ENCODE measurements at regions not wholly inside any gene's neighbourhood (a gene's known extent, or its start where the extent isn't known, plus 50 kb on each side); places are given as distances from the start of the nearest gene placed in this dataset. TPM values are rescaled to one million over a fixed set of nuclear protein-coding genes. Genes with fewer than 3 reads are reported as not detected.

- DNase-seq (ENCODE audit: low spot score): no peak
These were observed 72.9 kb upstream of the HK2 start for GRCh38 chr2:74760875-74761630.

- no peak for DNase-seq (ENCODE audit: low spot score)
These were observed 71.1 kb upstream of the HK2 start for GRCh38 chr2:74762789-74763188.

- no peak for DNase-seq (ENCODE audit: low spot score)
These were observed 69.9 kb upstream of the HK2 start for GRCh38 chr2:74763962-74764428.

GRCh38 chr2:74764429-74765272 lies 69.3 kb upstream of the HK2 start:
- DNase-seq (ENCODE audit: low spot score): no peak

GRCh38 chr2:74766780-74767179 lies 67.1 kb upstream of the HK2 start:
- DNase-seq (ENCODE audit: low spot score): no peak

GRCh38 chr2:74767618-74768017 lies 66.3 kb upstream of the HK2 start:
- no peak for DNase-seq (ENCODE audit: low spot score)

- DNase-seq (ENCODE audit: low spot score): no peak
These were observed 65.5 kb upstream of the HK2 start for GRCh38 chr2:74768401-74768914.

- DNase-seq (ENCODE audit: low spot score): no peak
These were observed 61.9 kb upstream of the HK2 start for GRCh38 chr2:74772046-74772445.

GRCh38 chr2:74777161-74777900 lies 56.6 kb upstream of the HK2 start:
- DNase-seq (ENCODE audit: low spot score): no peak

- DNase-seq (ENCODE audit: low spot score): no peak
These were observed 55.3 kb upstream of the HK2 start for GRCh38 chr2:74778381-74779264.

GRCh38 chr2:74779265-74779558 lies 54.7 kb upstream of the HK2 start:
- no peak for DNase-seq (ENCODE audit: low spot score)

- no peak for DNase-seq (ENCODE audit: low spot score)
These were observed 54.3 kb upstream of the HK2 start for GRCh38 chr2:74779587-74780135.

Small RNA genes in the stretch of these regions (small RNA-seq; reads per million reads assigned to genes)
- not detected for gene AC007387.1
